Limb (tissue), 2 donors: ENCODE measurements at regions not wholly inside any gene's neighbourhood (a gene's known extent, or its start where the extent isn't known, plus 50 kb on each side); places are given as distances from the start of the nearest gene placed in this dataset.

Experiments used
- DNase-seq, 2 donors: peaks; one replicate each; pipeline ENCODE4 v3.0.0-alpha.2; 2016; ENCODE audit errors: extremely low spot score in 2 of 2

- DNase-seq: no peak
Measured at GRCh38 chr13:105634059-105634458, 901.4 kb downstream of the EFNB2 start.

DNA sequence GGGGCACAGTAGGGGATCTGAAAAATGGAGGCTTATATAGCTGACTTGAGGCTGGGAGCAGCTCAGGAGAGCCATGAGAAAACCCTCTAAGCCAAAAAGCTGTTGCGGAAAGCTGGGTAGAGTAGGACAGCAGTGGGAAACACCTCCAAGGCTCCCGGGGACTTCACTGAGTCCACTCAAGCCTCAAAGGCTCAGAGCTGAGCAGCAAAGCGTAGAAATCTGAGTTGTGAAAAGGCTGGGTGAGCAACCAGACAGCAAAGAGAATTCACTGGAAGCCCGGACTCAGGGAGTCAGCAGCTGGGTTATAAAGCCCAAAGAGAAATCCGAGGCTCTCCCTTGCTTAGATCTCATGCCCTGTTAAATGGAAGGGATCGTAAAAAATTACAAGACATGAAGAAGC lies 905.0 kb downstream of the EFNB2 start:
- DNase-seq: no peak

DNA sequence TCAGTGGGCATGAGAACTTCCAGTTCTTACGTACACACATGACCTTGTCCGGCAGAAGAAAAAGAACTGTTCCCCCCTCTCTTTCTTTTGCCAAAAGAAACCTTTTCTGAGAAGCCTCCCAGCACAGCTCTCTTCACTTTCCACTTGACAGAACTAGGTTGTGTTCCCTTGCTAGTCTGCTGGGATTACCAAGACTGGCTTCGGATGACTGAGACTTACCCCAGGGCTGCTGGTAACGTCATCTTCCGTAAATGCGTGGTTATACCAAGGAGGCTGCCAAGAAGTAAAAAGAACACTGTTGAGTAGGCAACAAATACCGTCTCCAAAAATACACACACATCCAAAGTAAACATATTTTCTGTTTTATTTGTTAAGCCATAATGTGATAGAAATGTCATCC lies 908.2 kb downstream of the EFNB2 start:
- no peak for DNase-seq

- no peak for DNase-seq
Measured at GRCh38 chr13:105625691-105626090, 909.8 kb downstream of the EFNB2 start.

DNA sequence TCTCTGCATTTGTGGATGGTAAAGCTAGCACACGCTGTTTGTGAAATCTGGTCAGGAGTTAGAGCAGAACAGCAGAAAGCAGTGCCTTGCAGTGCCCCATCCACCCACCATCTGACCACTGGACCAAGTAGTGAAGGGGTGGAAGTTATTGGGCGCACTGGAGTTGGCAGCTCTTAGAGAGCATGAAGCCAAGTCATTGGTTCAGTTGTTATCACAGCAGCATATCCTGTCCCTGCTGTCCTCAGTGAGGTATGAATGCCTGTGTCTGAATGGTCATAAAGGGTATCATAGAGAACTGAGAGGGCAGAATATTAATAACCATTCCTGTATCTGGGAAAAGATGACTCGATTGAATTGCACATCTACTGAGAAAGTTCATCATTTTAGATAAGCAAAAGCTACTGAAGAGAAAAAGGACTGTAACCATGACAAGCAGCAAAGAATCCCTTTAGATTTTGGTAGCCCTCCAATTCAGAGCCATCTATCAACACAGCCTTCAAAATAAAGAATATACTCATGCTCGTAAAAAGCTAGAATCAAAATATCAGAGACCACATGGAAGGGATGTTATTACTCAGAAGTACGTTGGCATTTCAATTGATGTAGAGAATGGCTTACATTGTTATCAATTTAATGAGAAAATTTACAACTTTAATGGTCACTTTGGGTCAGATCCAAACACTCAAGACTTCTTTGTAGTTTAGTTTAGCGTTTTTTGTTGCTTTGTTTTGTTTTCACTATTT lies 919.0 kb downstream of the EFNB2 start:
- no peak for DNase-seq

DNA sequence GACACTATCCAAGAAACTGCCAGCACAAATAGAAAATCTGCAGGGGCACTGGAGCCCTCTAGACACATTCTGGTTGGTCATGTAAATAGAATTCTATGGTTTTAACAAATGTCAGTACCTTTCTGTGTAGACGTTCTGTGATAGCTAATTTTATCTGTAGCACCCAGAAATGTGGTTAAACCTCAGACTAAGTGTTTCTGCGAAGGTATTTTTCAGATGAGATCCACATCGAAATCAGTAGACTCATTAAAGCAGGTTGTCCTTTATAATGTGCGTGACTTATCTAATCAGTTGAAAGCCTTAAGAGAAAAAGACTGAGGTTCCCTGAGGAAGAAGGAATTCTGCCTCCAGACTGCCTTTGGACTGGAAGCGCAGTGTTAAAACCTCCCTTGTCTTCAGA lies 922.9 kb downstream of the EFNB2 start:
- no peak for DNase-seq

DNA sequence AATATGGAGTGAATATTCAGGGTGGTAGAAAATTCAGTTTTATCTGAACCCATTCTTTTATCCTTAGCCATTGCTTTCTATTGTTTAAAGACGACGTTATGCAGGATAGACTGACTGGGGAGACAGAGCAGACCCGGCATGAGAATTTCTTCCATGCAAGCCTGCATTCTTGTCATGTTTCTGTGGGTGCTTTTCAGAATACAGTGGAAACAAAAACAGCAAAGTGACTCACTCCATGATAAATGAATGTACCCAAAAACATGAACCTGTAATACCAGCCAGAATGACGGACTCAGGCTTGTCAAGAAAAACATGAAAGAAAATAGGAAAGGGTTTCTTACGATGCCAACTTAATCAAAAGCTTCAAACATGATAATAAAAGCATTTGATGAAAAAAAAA lies 924.0 kb downstream of the EFNB2 start:
- no peak for DNase-seq

DNA sequence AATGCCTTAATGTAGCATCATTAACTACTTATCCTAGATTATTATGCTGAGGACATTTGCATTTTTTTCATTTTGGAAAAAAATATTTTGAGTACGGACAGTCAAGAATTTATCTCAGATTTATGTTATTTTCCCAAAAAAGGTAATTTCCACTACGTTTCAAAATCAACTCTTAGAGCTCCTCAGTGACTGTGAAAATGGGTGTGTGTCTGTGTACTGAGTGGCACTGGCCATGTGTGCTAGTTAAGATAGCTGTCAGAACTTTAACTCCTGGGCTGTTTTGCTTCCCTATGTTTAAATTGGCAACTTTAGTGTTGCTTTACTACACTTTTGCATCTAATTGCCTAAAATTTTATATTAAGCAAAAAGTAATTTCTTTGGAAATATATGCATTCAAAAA lies 927.4 kb downstream of the EFNB2 start:
- no peak for DNase-seq

DNA sequence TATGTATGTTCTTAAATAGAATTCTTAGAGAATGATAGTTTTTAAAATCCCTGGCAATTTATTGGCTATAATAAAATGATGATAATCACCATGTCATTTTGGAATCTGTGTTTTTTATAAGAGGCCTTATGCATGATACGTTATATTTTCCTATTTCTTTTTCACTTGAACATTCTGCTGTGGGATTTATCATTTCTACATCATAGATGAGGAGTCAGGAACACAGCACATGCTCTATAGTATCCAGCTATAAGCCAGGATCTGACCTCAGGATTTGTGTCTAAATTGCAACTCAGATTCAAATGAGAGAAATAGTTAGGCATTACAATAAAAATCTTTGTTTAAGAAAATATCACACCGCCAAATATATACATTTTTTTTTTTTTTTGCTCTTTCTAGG lies 928.0 kb downstream of the EFNB2 start:
- DNase-seq: no peak

- no peak for DNase-seq
Measured at GRCh38 chr13:105607016-105607415, 928.4 kb downstream of the EFNB2 start.

DNA sequence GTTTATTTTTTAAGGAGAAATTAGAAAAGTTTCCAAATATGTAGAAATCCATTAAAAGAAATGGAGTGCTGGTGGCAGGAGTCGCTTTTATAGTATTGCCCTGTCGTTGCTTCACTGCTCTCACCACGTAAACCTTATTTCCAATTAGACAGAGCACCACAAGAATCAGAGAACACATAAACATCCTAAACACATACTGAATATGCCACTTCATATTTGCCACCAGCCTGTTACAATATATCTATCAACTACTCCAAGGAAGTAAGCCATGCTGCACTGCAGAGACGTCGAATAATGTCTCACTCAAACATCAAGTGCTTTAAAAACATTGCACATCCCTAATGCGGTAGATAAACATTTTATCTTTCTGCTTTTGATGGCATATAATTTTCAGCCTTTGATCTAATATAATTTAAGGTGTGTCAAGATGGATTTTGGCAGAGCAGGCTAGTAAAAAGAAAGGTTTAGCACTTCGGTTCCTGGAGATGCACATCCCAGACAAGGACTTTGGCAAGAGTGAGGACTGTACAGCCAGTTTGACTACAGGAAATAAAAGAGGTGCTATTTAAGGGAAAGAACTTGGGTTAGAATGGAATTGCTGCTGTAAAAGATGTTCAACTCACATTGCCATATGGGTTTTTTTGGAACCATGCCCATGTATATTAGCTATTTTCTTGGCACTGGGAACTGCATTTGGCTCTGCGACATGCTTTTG lies 932.3 kb downstream of the EFNB2 start:
- DNase-seq: peak in 1 of 2 donors; percentile 64

GRCh38 chr13:105599477-105600037 lies 935.9 kb downstream of the EFNB2 start:
- DNase-seq: no peak

DNA sequence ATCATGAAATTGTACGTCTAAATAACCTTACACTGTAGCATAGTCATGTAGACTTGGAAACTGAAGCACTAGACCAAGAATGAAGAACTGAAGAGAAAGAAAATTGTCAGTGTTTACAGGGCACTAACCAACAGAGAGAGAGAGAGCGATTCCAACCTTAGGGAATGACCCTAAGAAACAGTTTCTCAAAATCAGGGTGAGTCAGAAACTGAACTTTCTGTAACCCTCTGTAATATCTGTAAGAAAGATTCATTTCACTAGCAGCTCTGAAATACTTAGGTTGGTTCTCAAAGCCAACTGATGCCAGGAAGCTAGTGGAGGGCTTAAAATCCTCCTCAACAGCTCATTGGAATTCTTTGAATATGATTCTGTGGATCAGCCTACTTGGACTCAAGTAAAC lies 936.9 kb downstream of the EFNB2 start:
- DNase-seq: no peak

DNA sequence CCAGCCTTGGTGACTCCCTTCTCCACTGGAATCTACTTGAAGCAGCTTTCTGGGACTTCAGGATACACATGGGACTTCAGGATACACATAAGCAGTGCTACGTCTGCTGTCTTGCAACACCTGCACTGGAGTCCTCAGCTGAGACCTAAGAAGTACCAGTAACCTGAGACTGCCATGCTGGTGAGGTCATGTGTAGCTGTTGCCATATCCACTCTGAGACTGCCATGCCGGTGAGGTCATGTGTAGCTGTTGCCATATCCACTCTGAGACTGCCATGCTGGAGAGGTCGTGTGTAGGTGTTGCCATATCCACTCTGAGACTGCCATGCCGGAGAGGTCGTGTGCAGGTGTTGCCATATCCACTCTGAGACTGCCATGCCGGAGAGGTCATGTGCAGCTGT lies 937.9 kb downstream of the EFNB2 start:
- DNase-seq: no peak

DNA sequence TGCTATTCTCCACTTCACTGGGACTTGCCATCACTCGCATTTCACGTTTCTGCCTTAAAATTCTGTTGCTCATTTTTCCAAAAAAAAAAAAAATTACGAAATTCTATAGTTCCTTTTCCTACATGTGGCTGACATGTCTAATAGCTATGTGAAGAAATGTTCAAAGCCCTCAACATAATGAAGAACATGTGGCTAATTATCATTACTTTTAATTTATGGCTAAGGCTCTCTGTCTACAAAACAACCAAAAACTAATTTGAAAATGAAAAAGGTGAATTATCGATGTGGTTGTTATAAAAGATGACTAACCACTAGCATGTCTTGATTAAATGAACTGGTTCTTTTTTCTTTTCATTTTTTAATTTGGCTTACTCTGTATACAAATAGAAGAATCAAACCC lies 940.0 kb downstream of the EFNB2 start:
- no peak for DNase-seq

DNA sequence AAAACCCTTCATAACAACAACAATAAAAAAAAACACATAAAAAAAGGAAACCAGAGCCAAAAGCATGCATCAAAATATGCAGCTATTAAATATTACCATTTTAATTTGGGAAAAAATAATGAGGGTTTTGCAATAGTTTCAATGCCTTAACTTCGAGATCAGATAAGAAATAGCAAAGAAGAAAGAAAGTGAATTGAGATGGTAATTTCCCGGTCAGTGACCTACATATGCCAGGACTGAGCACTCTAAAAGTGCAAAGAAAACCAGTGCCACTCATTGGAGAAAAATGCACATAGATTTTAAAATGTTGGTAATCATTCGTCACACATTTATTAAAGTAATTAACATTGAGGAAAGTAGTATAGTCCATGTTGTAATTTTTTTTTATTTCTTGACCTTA lies 944.2 kb downstream of the EFNB2 start:
- DNase-seq: no peak

DNA sequence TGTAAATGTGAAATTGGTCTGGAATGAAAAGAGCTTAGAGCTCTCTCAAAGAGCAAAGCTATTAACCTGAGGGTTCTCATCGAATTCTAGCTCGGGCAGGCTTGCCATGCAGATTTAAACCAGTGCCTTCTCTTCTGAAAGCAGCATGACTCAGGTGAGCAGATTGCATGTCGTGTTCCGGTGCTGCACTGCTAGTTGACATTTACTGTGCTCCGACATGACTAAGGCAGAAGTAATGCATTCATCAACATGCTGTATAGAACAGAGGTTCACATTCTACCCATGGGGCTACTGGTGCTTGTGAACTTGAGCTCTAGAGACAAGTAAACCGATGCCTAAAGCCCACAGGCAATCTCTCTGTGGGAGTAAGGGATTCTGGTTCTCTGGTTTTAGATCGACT lies 947.7 kb downstream of the EFNB2 start:
- no peak for DNase-seq

GRCh38 chr13:105579821-105580710 lies 955.4 kb downstream of the EFNB2 start:
- no peak for DNase-seq

DNA sequence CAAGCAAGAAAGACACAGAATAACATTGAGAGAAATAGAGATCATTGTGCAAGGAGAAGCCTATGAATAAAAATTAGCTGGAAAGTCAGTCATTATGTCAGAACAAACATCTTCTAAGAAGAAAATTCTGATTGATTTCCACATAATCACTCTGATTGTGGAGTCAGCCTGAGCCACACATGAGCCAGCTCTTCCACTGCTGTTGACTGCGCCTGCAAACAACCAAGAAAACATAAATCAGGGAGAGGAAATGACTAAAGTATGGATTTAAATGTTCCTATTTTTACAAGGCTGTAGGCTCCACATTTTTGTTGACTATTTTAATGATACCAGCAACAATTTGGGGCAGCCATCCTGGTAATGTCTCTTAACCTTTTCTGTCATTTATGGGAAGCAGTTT lies 962.3 kb downstream of the EFNB2 start:
- no peak for DNase-seq

- DNase-seq: no peak
Measured at GRCh38 chr13:105572401-105572800, 963.1 kb downstream of the EFNB2 start.

DNA sequence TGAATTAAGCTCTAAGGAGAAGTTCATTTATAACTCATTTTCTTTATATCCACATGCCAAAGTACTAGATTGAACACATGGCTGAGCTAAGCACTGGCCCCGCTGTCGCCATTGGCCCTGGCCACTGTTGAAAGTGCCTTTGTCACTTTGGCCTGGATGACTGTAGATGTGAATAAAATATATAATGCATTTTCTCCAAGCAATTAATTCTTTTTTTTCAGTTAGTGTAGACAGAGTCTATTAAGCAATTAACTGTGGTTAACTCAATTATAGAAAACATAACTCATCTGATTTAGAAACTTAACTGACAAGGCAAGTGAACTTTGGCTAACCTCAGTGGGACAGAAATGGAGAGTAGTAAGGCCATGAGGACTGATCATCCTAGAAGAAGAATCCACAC lies 965.6 kb downstream of the EFNB2 start:
- DNase-seq: no peak

DNA sequence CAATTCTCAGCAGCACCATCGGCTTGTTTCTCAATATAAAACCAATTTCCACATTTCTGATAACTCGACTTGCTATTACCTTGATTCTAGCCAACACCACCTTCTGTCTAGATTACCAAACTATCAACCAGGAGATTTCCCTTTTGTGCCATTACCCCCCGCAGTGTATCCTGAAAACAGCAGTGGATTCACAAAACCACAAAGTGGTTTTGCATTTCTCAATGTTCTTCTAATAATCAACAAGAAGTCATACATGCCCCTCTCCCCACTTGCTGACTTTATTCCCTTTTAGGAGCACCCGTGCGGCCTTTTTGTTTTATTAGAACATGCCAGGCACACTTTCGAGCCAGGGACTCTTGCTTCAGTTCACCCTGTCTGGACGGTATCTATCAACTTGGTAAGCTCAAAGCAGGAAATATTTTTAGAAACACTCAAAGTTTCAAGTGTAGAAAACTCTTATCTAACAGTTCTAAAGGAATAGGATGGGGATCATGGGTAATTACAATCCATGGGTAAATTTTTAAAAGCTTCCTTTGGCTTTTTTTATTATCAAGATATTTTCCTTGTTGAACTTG lies 967.4 kb downstream of the EFNB2 start:
- no peak for DNase-seq
